Transverse colon (tissue), 4 donors: ENCODE measurements at regions not wholly inside any gene's neighbourhood (a gene's known extent, or its start where the extent isn't known, plus 50 kb on each side); places are given as distances from the start of the nearest gene placed in this dataset.

Source experiments
- DNase-seq: peaks from one replicate; pipeline ENCODE4 v3.0.0-alpha.2; 2019
- H3K27ac ChIP-seq, 4 donors: fragments of 200-600 bp; sonication (generic); 2 replicates each; pipeline ENCODE4 v1.5.1; 2016 to 2018; ENCODE audit warnings: inconsistent platforms in 4 of 4
- H3K27me3 ChIP-seq: fragments of 200-600 bp; sonication (generic); 2 replicates; pipeline ENCODE4 v1.5.1; 2017; ENCODE audit warnings: inconsistent platforms
- H3K36me3 ChIP-seq, 4 donors: fragments of 200-600 bp; sonication (generic); 2 replicates each; pipeline ENCODE4 v1.5.1; 2017 to 2019; ENCODE audit warnings: inconsistent platforms in 4 of 4
- H3K4me1 ChIP-seq, 4 donors: fragments of 200-600 bp; sonication (generic); 2 replicates each; pipeline ENCODE4 v1.5.1; 2017 to 2020; ENCODE audit warnings: inconsistent platforms in 4 of 4
- H3K4me3 ChIP-seq, 4 donors: fragments of 200-600 bp; sonication (generic); 1 replicate in 1 of 4; 2 replicates in 3 of 4; pipeline versions ENCODE4 v1.5.1 to v1.6.1; 2017 to 2019; ENCODE audit warnings: inconsistent platforms in 4 of 4
- H3K9me3 ChIP-seq, 2 donors: fragments of 200-600 bp; sonication (generic); 2 replicates each; pipeline ENCODE4 v1.5.1; 2017 to 2019; ENCODE audit warnings: inconsistent platforms in 2 of 2
- EP300 ChIP-seq: sonication (generic); formaldehyde crosslinking; IDR thresholded peaks from one replicate; pipeline ENCODE4 v1.6.1; 2017; ENCODE audit warnings: antibody characterized with exemption, low read depth
- POLR2A ChIP-seq: fragments of 450-650 bp; IDR thresholded peaks from one replicate; pipeline ENCODE4 v1.6.1; 2016; ENCODE audit warnings: antibody characterized with exemption, mild to moderate bottlenecking, moderate library complexity
- POLR2AphosphoS5 ChIP-seq, 3 donors: sonication (generic); formaldehyde crosslinking; IDR thresholded peaks; one replicate each; pipeline ENCODE4 v1.6.1; 2016; ENCODE audit warnings: antibody characterized with exemption in 3 of 3
- WGBS, 2 donors: methylation state at CpG; one replicate each; pipeline ENCODE4 v1.1.5; 2018; ENCODE audit warnings: low coverage in 1 of 2; 5-methylcytosine and 5-hydroxymethylcytosine counted together
- in situ Hi-C, 4 donors: fragments of 200-750 bp; cut with MboI; loops; one replicate each; pipeline versions ENCODE4 v1.15.0 to v1.15.1; 2017; ENCODE audit warnings: low sequenced_read_pairs in 3 of 4, low pct_ligation_motif_present in 1 of 4, low pct_unique_long_range_greater_than_20kb in 1 of 4
- intact Hi-C: fragments of 100-400 bp; cut with DNase I; formaldehyde crosslinking; loops from one replicate; pipeline ENCODE4 v1.15.1; 2023; ENCODE audit warnings: low total_unique reads
- TF ChIP-seq, protein P1 (sequence below), 5 experiments: fragments of 200-600 bp in 3 of 5; fragments of 450-650 bp in 2 of 5; sonication (generic) in 3 of 5; IDR thresholded peaks; 1 replicate in 2 of 5; 2 replicates in 3 of 5; pipeline ENCODE4 v1.5.1; 2016 to 2017; ENCODE audit warnings: antibody characterized with exemption in 5 of 5, inconsistent platforms in 3 of 5, mild to moderate bottlenecking in 2 of 5, moderate library complexity in 1 of 5

GRCh38 chr1:199953651-199954050 lies 73.9 kb upstream of the NR5A2 start:
- TF ChIP-seq EP300 (no peak), POLR2A (no peak), POLR2AphosphoS5 (IDR thresholded peaks at IDR 0.05) (no peak)
- TF ChIP-seq, protein P1, sequence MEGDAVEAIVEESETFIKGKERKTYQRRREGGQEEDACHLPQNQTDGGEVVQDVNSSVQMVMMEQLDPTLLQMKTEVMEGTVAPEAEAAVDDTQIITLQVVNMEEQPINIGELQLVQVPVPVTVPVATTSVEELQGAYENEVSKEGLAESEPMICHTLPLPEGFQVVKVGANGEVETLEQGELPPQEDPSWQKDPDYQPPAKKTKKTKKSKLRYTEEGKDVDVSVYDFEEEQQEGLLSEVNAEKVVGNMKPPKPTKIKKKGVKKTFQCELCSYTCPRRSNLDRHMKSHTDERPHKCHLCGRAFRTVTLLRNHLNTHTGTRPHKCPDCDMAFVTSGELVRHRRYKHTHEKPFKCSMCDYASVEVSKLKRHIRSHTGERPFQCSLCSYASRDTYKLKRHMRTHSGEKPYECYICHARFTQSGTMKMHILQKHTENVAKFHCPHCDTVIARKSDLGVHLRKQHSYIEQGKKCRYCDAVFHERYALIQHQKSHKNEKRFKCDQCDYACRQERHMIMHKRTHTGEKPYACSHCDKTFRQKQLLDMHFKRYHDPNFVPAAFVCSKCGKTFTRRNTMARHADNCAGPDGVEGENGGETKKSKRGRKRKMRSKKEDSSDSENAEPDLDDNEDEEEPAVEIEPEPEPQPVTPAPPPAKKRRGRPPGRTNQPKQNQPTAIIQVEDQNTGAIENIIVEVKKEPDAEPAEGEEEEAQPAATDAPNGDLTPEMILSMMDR (IDR thresholded peaks at IDR 0.05): no peak
- Histone ChIP-seq H3K27ac (no peak overlapping the region), H3K9me3 (no peaks in the 10 kb centered on the region), H3K27me3 (no peaks in the 10 kb centered on the region), H3K4me3 (no peak overlapping the region), H3K4me1 (no peaks in the 10 kb centered on the region), H3K36me3 (no peaks in the 10 kb centered on the region)
- in situ Hi-C loops (no loop called here), intact Hi-C loops (no loop called here)
- DNase-seq: no peak
- 88 to 97% methylated on average over 4 of the region's 4 CpGs for WGBS, 2 donors

DNA sequence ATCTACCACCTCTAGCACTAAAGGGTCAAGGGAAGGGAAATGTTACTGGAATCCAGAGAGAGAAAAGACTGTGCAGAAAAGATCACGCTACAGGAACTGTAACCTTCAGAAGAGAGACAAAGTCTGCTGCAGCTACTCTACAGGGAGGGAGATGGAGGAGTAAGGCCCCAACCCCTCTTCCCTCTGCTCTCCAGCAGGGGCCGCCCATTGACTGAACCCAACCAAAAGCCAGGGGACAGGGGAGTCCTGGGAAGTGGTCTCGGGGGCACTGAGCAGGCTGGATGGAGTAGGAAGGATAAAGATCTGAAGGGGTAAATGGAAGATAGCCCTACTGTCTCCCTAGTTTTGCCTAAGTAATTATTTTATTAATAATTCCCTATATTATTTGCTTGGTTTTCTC lies 72.8 kb upstream of the NR5A2 start:
- TF ChIP-seq EP300 (no peak), POLR2A (no peak)
- TF ChIP-seq, protein P1 (IDR thresholded peaks at IDR 0.05): peak; percentile 22 to 46 (median 38)
- H3K9me3 ChIP-seq: no peaks in the 10 kb centered on the region
- H3K36me3 ChIP-seq: no peaks in the 10 kb centered on the region
- WGBS, 2 donors: 20 to 52% methylated on average over 3 of the region's 3 CpGs
- H3K27me3 ChIP-seq: no peaks in the 10 kb centered on the region
- no peak overlapping the region for H3K27ac ChIP-seq
- H3K4me1 ChIP-seq: no peaks in the 10 kb centered on the region
- in situ Hi-C loops (no loop called here), intact Hi-C loops (no loop called here)
- peak; percentile 41 for DNase-seq
- H3K4me3 ChIP-seq: no peak overlapping the region

GRCh38 chr1:199955235-199955634 lies 72.3 kb upstream of the NR5A2 start:
- Histone ChIP-seq H3K4me3 (no peak overlapping the region), H3K27me3 (no peaks in the 10 kb centered on the region), H3K27ac (no peak overlapping the region), H3K9me3 (no peaks in the 10 kb centered on the region), H3K36me3 (no peaks in the 10 kb centered on the region), H3K4me1 (no peaks in the 10 kb centered on the region)
- WGBS, 2 donors: 61 to 68% methylated on average over 3 to 4 of the region's 4 CpGs
- no peak for TF ChIP-seq EP300
- no peak for TF ChIP-seq POLR2A
- TF ChIP-seq POLR2AphosphoS5 (IDR thresholded peaks at IDR 0.05): no peak
- TF ChIP-seq, protein P1 (IDR thresholded peaks at IDR 0.05): no peak
- in situ Hi-C loops: no loop called here
- DNase-seq: no peak
- intact Hi-C loops: no loop called here

DNA sequence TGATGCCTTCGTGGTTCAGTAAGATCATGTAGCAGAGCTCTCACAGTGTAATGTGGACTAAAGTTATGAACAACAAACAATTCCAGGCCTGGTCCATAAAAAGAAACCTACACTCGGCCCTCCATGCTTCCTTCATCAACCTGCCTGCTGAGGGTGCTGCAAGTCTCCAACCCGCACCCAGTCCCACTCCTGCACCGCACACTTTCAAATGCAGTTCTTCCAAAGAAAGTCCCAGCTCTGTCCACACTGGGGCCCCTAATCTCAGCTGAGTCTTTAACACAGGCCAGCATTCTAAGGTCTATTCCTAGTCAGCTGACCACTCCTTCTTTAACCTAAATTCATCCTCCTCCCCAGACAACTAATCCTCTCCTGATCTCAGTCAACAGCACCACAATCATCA lies 71.5 kb upstream of the NR5A2 start:
- no peak overlapping the region for H3K4me3 ChIP-seq
- no peaks in the 10 kb centered on the region for H3K9me3 ChIP-seq
- H3K4me1 ChIP-seq: no peaks in the 10 kb centered on the region
- H3K27me3 ChIP-seq: no peaks in the 10 kb centered on the region
- 29 to 38% methylated on average over 1 to 4 of the region's 4 CpGs for WGBS, 2 donors
- intact Hi-C loops: no loop called here
- TF ChIP-seq, protein P1 (IDR thresholded peaks at IDR 0.05): peak in 1 of 5 experiments; percentile 34
- TF ChIP-seq POLR2AphosphoS5 (IDR thresholded peaks at IDR 0.05): no peak
- H3K27ac ChIP-seq: no peak overlapping the region
- peak; percentile 32 for DNase-seq
- no peaks in the 10 kb centered on the region for H3K36me3 ChIP-seq
- in situ Hi-C loops: no loop called here
